HL-60 (cell line): ENCODE measurements at regions not wholly inside any gene's neighbourhood (a gene's known extent, or its start where the extent isn't known, plus 50 kb on each side); places are given as distances from the start of the nearest gene placed in this dataset.

Source experiments
- DNase-seq, 2 experiments: peaks; one replicate each; pipeline ENCODE4 v3.0.0-alpha.2; 2010 to 2020; ENCODE audit warnings: low read depth in 1 of 2, low spot score in 1 of 2
- H3K27ac ChIP-seq: fragments of 250-450 bp; sonication (Bioruptor Pico); replicated peaks from 2 replicates; pipeline ENCODE4 v1.5.1; 2020; ENCODE audit warnings: mild to moderate bottlenecking, moderate library complexity
- H3K27me3 ChIP-seq: fragments of 250-450 bp; sonication (Bioruptor Pico); 2 replicates; pipeline ENCODE4 v1.5.1; 2021; ENCODE audit warnings: mild to moderate bottlenecking, moderate library complexity; ENCODE audit not compliant: insufficient read depth, poor library complexity, severe bottlenecking
- H3K4me3 ChIP-seq: replicated peaks from 2 replicates; pipeline ENCODE4 v1.5.1; 2011; ENCODE audit warnings: mild to moderate bottlenecking, control low read depth, low read length; ENCODE audit not compliant: insufficient read depth
- GABPA ChIP-seq: IDR thresholded peaks from 2 replicates; pipeline ENCODE4 v1.6.1; 2012; ENCODE audit warnings: low read depth
- POLR2AphosphoS5 ChIP-seq: IDR thresholded peaks from 2 replicates; pipeline ENCODE4 v1.6.1; 2012; ENCODE audit warnings: low read depth
- SPI1 ChIP-seq: IDR thresholded peaks from 2 replicates; pipeline ENCODE4 v1.6.1; 2012; ENCODE audit warnings: low read depth, mild to moderate bottlenecking, borderline replicate concordance
- TF ChIP-seq, protein P1 (sequence below): IDR thresholded peaks from one replicate; pipeline ENCODE4 v1.5.1; 2011; ENCODE audit warnings: low read length, control low read depth, inconsistent platforms; ENCODE audit not compliant: insufficient read depth
- TF ChIP-seq, protein P2 (sequence below): IDR thresholded peaks from 2 replicates; pipeline ENCODE4 v1.6.1; 2012; ENCODE audit warnings: low read depth; ENCODE audit not compliant: insufficient replicate concordance

DNA sequence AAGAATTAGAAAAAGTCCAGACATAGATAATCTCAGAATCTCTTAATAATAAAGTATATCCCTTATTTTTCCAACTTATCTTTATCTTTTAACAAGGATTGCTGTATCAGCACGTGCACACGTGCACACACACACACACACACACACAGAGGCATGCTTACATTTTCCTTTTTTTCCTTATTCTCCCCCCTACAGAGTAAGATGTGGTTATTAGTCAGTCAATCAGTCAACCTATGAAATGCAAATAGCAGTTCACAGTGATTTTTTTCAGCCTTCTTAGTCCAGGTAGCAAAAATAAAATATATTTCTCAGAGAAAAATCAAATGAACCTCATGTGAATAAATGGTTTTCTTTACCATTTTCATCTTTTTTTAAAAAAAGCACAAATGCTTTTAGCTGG is 506.2 kb upstream of the SLC39A10 start:
- no peak overlapping the region for H3K27ac ChIP-seq
- no peak overlapping the region for H3K4me3 ChIP-seq
- no peaks in the 10 kb centered on the region for H3K27me3 ChIP-seq
- no peak for DNase-seq
- TF ChIP-seq, protein P1, sequence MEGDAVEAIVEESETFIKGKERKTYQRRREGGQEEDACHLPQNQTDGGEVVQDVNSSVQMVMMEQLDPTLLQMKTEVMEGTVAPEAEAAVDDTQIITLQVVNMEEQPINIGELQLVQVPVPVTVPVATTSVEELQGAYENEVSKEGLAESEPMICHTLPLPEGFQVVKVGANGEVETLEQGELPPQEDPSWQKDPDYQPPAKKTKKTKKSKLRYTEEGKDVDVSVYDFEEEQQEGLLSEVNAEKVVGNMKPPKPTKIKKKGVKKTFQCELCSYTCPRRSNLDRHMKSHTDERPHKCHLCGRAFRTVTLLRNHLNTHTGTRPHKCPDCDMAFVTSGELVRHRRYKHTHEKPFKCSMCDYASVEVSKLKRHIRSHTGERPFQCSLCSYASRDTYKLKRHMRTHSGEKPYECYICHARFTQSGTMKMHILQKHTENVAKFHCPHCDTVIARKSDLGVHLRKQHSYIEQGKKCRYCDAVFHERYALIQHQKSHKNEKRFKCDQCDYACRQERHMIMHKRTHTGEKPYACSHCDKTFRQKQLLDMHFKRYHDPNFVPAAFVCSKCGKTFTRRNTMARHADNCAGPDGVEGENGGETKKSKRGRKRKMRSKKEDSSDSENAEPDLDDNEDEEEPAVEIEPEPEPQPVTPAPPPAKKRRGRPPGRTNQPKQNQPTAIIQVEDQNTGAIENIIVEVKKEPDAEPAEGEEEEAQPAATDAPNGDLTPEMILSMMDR, result no peak
- TF ChIP-seq POLR2AphosphoS5, result no peak
- TF ChIP-seq, protein P2, sequence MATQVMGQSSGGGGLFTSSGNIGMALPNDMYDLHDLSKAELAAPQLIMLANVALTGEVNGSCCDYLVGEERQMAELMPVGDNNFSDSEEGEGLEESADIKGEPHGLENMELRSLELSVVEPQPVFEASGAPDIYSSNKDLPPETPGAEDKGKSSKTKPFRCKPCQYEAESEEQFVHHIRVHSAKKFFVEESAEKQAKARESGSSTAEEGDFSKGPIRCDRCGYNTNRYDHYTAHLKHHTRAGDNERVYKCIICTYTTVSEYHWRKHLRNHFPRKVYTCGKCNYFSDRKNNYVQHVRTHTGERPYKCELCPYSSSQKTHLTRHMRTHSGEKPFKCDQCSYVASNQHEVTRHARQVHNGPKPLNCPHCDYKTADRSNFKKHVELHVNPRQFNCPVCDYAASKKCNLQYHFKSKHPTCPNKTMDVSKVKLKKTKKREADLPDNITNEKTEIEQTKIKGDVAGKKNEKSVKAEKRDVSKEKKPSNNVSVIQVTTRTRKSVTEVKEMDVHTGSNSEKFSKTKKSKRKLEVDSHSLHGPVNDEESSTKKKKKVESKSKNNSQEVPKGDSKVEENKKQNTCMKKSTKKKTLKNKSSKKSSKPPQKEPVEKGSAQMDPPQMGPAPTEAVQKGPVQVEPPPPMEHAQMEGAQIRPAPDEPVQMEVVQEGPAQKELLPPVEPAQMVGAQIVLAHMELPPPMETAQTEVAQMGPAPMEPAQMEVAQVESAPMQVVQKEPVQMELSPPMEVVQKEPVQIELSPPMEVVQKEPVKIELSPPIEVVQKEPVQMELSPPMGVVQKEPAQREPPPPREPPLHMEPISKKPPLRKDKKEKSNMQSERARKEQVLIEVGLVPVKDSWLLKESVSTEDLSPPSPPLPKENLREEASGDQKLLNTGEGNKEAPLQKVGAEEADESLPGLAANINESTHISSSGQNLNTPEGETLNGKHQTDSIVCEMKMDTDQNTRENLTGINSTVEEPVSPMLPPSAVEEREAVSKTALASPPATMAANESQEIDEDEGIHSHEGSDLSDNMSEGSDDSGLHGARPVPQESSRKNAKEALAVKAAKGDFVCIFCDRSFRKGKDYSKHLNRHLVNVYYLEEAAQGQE, result no peak
- no peak for TF ChIP-seq GABPA
- no peak for TF ChIP-seq SPI1

DNA sequence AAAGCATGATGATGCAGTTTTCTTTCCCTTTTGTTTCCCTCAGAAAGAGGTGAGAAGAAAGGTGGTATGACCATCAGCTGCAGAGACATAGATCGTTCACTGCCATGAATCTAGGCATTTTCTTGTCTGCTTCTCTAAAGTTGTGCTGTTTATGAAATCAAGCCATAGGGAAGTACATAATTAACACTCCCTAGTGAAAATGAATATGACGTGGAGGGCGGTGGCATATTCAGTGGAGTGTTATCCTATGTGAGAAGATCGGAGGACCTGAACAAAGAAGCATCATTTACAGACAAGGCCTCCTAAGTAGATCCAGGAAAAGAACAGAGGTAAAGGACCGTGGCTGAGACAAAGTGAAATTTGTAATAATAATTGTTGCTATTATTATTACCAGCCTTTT is 509.0 kb upstream of the SLC39A10 start:
- Histone ChIP-seq H3K27ac (no peak overlapping the region), H3K27me3 (no peaks in the 10 kb centered on the region), H3K4me3 (no peak overlapping the region)
- no peak for TF ChIP-seq POLR2AphosphoS5
- TF ChIP-seq, protein P2, result no peak
- TF ChIP-seq, protein P1, result no peak
- no peak for TF ChIP-seq SPI1
- TF ChIP-seq GABPA, result no peak
- no peak for DNase-seq

DNA sequence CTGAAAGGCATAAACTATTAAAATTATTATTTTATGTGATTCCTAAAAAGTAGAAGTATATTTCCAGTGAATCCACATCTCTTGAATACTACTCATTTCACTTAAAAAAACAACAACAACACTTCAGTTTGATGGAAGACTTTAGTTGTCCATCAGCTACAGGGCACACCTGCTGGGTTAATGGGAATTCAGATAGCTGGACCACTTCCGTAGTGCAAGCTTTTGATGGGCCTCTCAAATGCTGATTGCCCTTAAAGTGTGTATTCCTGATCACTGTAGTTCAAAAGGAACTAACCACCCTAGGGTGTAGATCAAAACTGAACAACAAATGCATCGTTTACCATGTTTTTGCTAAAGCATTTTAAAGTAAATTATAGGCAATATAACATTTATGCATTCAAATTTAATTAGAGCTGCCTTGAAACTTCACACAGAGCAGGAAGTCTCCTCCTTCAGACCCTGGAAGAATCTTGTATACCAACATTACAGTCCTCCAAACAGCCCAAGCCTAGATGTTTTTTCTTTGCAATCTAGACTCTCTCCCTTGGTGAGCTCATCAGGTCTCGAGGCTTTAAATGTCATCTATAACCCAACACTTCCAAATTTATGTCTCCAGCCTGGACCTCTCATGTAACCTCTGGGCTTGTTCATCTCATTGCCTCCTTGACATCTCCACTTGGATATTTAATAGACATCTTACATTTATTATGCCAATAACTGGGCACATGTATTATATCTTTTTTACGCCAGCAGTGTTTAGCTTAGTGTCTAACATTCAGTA is 510.1 kb upstream of the SLC39A10 start:
- Histone ChIP-seq H3K27me3 (no peaks in the 10 kb centered on the region), H3K27ac (no peak overlapping the region), H3K4me3 (no peak overlapping the region)
- DNase-seq, result no peak
- TF ChIP-seq, protein P1, result no peak
- TF ChIP-seq SPI1 (no peak), POLR2AphosphoS5 (no peak), GABPA (no peak)
- TF ChIP-seq, protein P2, result no peak
